Activated B cell treated with CpG ODN at 0.5 μM for 24 hours (primary cell): ENCODE measurements at regions not wholly inside any gene's neighbourhood (a gene's known extent, or its start where the extent isn't known, plus 50 kb on each side); places are given as distances from the start of the nearest gene placed in this dataset.

ENCODE experiments used
- ATAC-seq: fragments of 200-7000 bp; cut with Tn5 transposase; one replicate; pipeline ENCODE4 v1.10.0; 2021; ENCODE audit warnings: low read depth, mild to moderate bottlenecking, moderate library complexity
- CTCF ChIA-PET: fragments of 350-600 bp; sonication (Branson Sonifier 250); formaldehyde crosslinking; loops from one replicate; lab custom pipeline; 2021; ENCODE audit warnings: antibody characterized with exemption; lab: Charles Lee
- POLR2A ChIA-PET: fragments of 350-600 bp; sonication (Branson Sonifier 250); formaldehyde crosslinking; loops from one replicate; lab custom pipeline; 2021; ENCODE audit warnings: antibody characterized with exemption; lab: Charles Lee
- DNase-seq: peaks from one replicate; pipeline ENCODE4 v3.0.0; 2022
- H3K27ac Mint-ChIP-seq: one replicate; pipeline ENCODE4 v1.8.0; 2020; ENCODE audit warnings: mixed read lengths
- H3K27me3 Mint-ChIP-seq: one replicate; pipeline ENCODE4 v1.8.0; 2021; ENCODE audit warnings: mixed read lengths
- H3K36me3 Mint-ChIP-seq: one replicate; pipeline ENCODE4 v1.8.0; 2021; ENCODE audit warnings: low read depth, mixed read lengths
- H3K4me1 Mint-ChIP-seq: one replicate; pipeline ENCODE4 v1.8.0; 2021; ENCODE audit warnings: mixed read lengths
- H3K4me3 Mint-ChIP-seq: one replicate; pipeline ENCODE4 v1.8.0; 2020; ENCODE audit warnings: mild to moderate bottlenecking, mixed read lengths
- H3K9me3 Mint-ChIP-seq: one replicate; pipeline ENCODE4 v1.8.0; 2020; ENCODE audit warnings: mixed read lengths
- intact Hi-C: fragments of 100-400 bp; cut with micrococcal nuclease; formaldehyde crosslinking; loops from one replicate; pipeline ENCODE4 v1.15.1; 2024
- TF ChIP-seq, protein P1 (sequence below): fragments of 200-600 bp; IDR thresholded peaks from one replicate; pipeline ENCODE4 v1.8.0; 2022; ENCODE audit warnings: antibody characterized with exemption, mild to moderate bottlenecking

GRCh38 chr4:3391422-3391821 lies 50.3 kb upstream of the HGFAC start:
- ChIA-PET POLR2A (no interaction called here), CTCF (no interaction called here)
- intact Hi-C loops = no loop called here
- TF ChIP-seq, protein P1, sequence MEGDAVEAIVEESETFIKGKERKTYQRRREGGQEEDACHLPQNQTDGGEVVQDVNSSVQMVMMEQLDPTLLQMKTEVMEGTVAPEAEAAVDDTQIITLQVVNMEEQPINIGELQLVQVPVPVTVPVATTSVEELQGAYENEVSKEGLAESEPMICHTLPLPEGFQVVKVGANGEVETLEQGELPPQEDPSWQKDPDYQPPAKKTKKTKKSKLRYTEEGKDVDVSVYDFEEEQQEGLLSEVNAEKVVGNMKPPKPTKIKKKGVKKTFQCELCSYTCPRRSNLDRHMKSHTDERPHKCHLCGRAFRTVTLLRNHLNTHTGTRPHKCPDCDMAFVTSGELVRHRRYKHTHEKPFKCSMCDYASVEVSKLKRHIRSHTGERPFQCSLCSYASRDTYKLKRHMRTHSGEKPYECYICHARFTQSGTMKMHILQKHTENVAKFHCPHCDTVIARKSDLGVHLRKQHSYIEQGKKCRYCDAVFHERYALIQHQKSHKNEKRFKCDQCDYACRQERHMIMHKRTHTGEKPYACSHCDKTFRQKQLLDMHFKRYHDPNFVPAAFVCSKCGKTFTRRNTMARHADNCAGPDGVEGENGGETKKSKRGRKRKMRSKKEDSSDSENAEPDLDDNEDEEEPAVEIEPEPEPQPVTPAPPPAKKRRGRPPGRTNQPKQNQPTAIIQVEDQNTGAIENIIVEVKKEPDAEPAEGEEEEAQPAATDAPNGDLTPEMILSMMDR = no peak
- no peak overlapping the region for H3K4me3 Mint-ChIP-seq
- H3K27me3 Mint-ChIP-seq = peaks cover 3% of the 10 kb centered on the region
- H3K27ac Mint-ChIP-seq = no peak overlapping the region
- H3K36me3 Mint-ChIP-seq = no peaks in the 10 kb centered on the region
- H3K4me1 Mint-ChIP-seq = peaks cover 39% of the 10 kb centered on the region
- no peak for ATAC-seq
- H3K9me3 Mint-ChIP-seq = no peaks in the 10 kb centered on the region
- no peak for DNase-seq
